ENCODE measurements at regions not wholly inside any gene's neighbourhood (a gene's known extent, or its start where the extent isn't known, plus 50 kb on each side); places are given as distances from the start of the nearest gene placed in this dataset.

DNA sequence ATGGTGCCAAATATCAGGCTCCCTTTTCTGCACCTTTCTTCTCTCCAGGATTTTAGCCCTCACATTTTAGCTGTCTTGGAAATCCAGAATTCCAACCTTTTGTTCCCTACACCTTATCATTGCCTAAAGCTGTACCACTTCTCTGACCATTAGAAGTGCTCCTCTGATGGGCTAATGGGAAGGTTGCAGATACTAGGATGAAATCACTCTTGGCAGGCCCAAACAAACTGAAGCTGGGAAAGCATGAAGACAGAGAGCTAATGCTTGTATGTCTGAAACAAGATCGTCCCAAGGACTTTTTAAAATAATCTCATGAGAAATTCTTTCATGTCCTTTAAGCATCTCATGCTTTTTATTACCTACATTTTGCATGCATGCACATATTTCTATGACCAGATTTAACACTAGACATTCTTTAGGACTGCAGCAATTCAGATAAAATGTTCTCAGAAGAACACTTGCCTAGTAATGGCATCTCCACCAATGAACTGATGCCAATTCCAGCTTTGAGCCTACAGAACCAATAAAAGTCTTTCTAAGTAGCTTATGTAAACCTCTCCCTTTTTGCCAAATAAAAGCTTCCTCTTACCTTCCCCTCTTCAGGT lies 98.4 kb upstream of the OSR1 start (continued):
- TF ChIP-seq, protein P1, sequence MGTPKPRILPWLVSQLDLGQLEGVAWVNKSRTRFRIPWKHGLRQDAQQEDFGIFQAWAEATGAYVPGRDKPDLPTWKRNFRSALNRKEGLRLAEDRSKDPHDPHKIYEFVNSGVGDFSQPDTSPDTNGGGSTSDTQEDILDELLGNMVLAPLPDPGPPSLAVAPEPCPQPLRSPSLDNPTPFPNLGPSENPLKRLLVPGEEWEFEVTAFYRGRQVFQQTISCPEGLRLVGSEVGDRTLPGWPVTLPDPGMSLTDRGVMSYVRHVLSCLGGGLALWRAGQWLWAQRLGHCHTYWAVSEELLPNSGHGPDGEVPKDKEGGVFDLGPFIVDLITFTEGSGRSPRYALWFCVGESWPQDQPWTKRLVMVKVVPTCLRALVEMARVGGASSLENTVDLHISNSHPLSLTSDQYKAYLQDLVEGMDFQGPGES (IDR thresholded peaks at IDR 0.05) = no peak
- TF ChIP-seq ZZZ3 (IDR thresholded peaks at IDR 0.05; ENCODE audit: control insufficient read depth, insufficient read length, low read depth) (no peak), RELA (IDR thresholded peaks at IDR 0.05; ENCODE audit: borderline replicate concordance, partially characterized antibody) (no peak), TCF12 (IDR thresholded peaks at IDR 0.05; ENCODE audit: low read depth, low read length) (no peak)

DNA sequence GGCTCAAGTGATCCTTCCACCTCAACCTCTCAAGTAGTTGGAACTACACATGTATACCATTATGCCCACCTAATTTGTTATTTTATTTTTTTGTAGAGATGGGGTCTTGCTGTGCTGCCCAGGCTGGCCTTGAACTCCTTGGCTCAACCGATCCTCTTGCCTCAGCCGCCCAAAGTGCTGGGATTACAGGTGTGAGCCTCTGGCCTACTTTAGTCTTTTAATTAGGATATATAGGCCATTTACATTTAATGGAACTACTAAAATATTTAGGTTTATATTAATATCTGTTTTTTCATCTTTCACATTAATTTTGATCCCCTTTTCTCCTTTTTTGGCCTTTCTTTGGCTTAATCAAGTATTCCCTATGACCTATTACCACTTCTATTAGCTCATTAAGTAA lies 95.7 kb upstream of the OSR1 start:
- ATAC-seq (no peak), DNase-seq (ENCODE audit: low read depth, low spot score) (no peak), FAIRE-seq (no peak)
- CTCF ChIA-PET = interaction anchor here (0.6 kb wide), 1 partner anchor 28 kb away, joined by 3 read pairs; no protein-coding TSS in a partner anchor
- POLR2A ChIA-PET = no interaction called here
- no peaks in the 10 kb centered on the region; the same call in 2 of the 3 replicates for H3K9me3 ChIP-seq (replicated peaks; ENCODE audit: control insufficient read depth, insufficient read depth, low read length)
- H2AFZ ChIP-seq (ENCODE audit: control insufficient read depth, low read depth, low read length) = no peak overlapping the region
- H3K36me3 ChIP-seq (ENCODE audit: control insufficient read depth in 2 of 2, insufficient read depth in 2 of 2, low read length in 1 of 2) = no peaks in the 10 kb centered on the region
- in situ Hi-C loops (cut with MboI) = no loop called here
- TF ChIP-seq GABPA (IDR thresholded peaks at IDR 0.05; ENCODE audit: low read depth) = no peak
- no peak for TF ChIP-seq CHD2 (IDR thresholded peaks at IDR 0.05; ENCODE audit: borderline replicate concordance, low read depth, low read length)
- TF ChIP-seq POU2F2 (IDR thresholded peaks at IDR 0.05; ENCODE audit: borderline replicate concordance, low read depth, low read length) = no peak
- TF ChIP-seq TCF7 (IDR thresholded peaks at IDR 0.05; ENCODE audit: borderline replicate concordance) = no peak
- no peak for TF ChIP-seq RAD21 (IDR thresholded peaks at IDR 0.05; ENCODE audit: insufficient read depth, low read depth, low read length)
- no peak for TF ChIP-seq PML (IDR thresholded peaks at IDR 0.05; ENCODE audit: low read length)
- H3K27ac ChIP-seq (ENCODE audit: control insufficient read depth, insufficient read depth) = no peak overlapping the region
- no TSS peak for BruUV-seq (replicated peaks)
- intact Hi-C loops (cut with micrococcal nuclease; ENCODE audit: unreplicated experiment) = no loop called here
- H3K9ac ChIP-seq (ENCODE audit: control insufficient read depth, insufficient read depth, low read length) = no peak overlapping the region
- H4K20me1 ChIP-seq (ENCODE audit: control insufficient read depth, insufficient read depth) = no peaks in the 10 kb centered on the region
- H3K4me1 ChIP-seq (ENCODE audit: control insufficient read depth, insufficient read depth, low read length) = no peaks in the 10 kb centered on the region
- SMC1A ChIA-PET (ENCODE audit: uncharacterized antibody, unreplicated experiment) = no interaction called here
- no peak overlapping the region for H3K4me2 ChIP-seq (ENCODE audit: control insufficient read depth, insufficient read depth)
- H3K27me3 ChIP-seq (replicated peaks in 1 of 2; ENCODE audit: control insufficient read depth in 2 of 2, insufficient read depth in 2 of 2, low read length in 1 of 2) = no peaks in the 10 kb centered on the region; a peak in 1 of 4 replicates
- no peak overlapping the region for H3K4me3 ChIP-seq
- no peaks in the 10 kb centered on the region for H3K79me2 ChIP-seq (ENCODE audit: control insufficient read depth, insufficient read depth, low read length)
- RAD21 ChIA-PET (ENCODE audit: unreplicated experiment) = no interaction called here
- WGBS (ENCODE audit: insufficient coverage, insufficient replicate concordance, low lambda C conversion rate, missing lambda C conversion rate) = 13% methylated on average over 2 of the region's 2 CpGs

Measured in GM12878 (cell line).